ENCODE measurements at regions not wholly inside any gene's neighbourhood (a gene's known extent, or its start where the extent isn't known, plus 50 kb on each side); places are given as distances from the start of the nearest gene placed in this dataset.

GRCh38 chr6:84390851-84391250 is 163.4 kb upstream of the CEP162 start:
- TF ChIP-seq TCF12 (IDR thresholded peaks at IDR 0.05) (no peak), CTCF (IDR thresholded peaks at IDR 0.05) (no peak), YY1 (IDR thresholded peaks at IDR 0.05; ENCODE audit: low read depth) (no peak), RXRA (IDR thresholded peaks at IDR 0.05; ENCODE audit: borderline replicate concordance, low read depth) (no peak), GATA2 (CRISPR knock-in tag; IDR thresholded peaks at IDR 0.05) (no peak), USF2 (IDR thresholded peaks at IDR 0.05; ENCODE audit: borderline replicate concordance, low read depth, low read length) (no peak)
